ENCODE measurements at regions not wholly inside any gene's neighbourhood (a gene's known extent, or its start where the extent isn't known, plus 50 kb on each side); places are given as distances from the start of the nearest gene placed in this dataset.

- Mint-ChIP-seq H3K27ac (peak overlapping the region in 2 of 3 experiments; percentile 7 to 73), H3K4me1 (peaks cover 6% of the 10 kb centered on the region), H3K9me3 (no peaks in the 10 kb centered on the region), H3K36me3 (ENCODE audit: low read depth) (no peaks in the 10 kb centered on the region), H3K4me3 (no peak overlapping the region), H3K27me3 (ENCODE audit: low read depth) (peaks cover 6% of the 10 kb centered on the region)
- TF ChIP-seq CTCF (IDR thresholded peaks at IDR 0.05; ENCODE audit: unreplicated experiment in 3 of 3), result no peak
Measured at GRCh38 chr5:6905423-6905822, 192.2 kb downstream of the TENT4A start.

- Mint-ChIP-seq H3K36me3 (ENCODE audit: low read depth) (no peaks in the 10 kb centered on the region), H3K9me3 (no peaks in the 10 kb centered on the region), H3K27ac (peak overlapping the region in 2 of 3 experiments; percentile 26 to 43), H3K27me3 (ENCODE audit: low read depth) (peaks cover 6% of the 10 kb centered on the region), H3K4me3 (no peak overlapping the region), H3K4me1 (peaks cover 2% of the 10 kb centered on the region)
- TF ChIP-seq CTCF (IDR thresholded peaks at IDR 0.05; ENCODE audit: unreplicated experiment in 3 of 3), result no peak
Measured at GRCh38 chr5:6905883-6906282, 192.7 kb downstream of the TENT4A start.

GRCh38 chr5:6907320-6907918 lies 194.2 kb downstream of the TENT4A start:
- no peak for TF ChIP-seq CTCF (IDR thresholded peaks at IDR 0.05; ENCODE audit: unreplicated experiment in 3 of 3)
- no peaks in the 10 kb centered on the region for H3K36me3 Mint-ChIP-seq (ENCODE audit: low read depth)
- H3K27ac Mint-ChIP-seq, result no peak overlapping the region
- no peaks in the 10 kb centered on the region for H3K9me3 Mint-ChIP-seq
- peaks cover 6% of the 10 kb centered on the region for H3K27me3 Mint-ChIP-seq (ENCODE audit: low read depth)
- H3K4me3 Mint-ChIP-seq, result no peak overlapping the region
- H3K4me1 Mint-ChIP-seq, result no peaks in the 10 kb centered on the region

GRCh38 chr5:6909901-6910300 lies 196.7 kb downstream of the TENT4A start:
- H3K4me1 Mint-ChIP-seq, result no peaks in the 10 kb centered on the region
- no peaks in the 10 kb centered on the region for H3K9me3 Mint-ChIP-seq
- no peak overlapping the region for H3K4me3 Mint-ChIP-seq
- peaks cover 4% of the 10 kb centered on the region for H3K27me3 Mint-ChIP-seq (ENCODE audit: low read depth)
- TF ChIP-seq CTCF (IDR thresholded peaks at IDR 0.05; ENCODE audit: unreplicated experiment in 3 of 3), result no peak
- H3K36me3 Mint-ChIP-seq (ENCODE audit: low read depth), result no peaks in the 10 kb centered on the region
- no peak overlapping the region for H3K27ac Mint-ChIP-seq

- TF ChIP-seq CTCF (IDR thresholded peaks at IDR 0.05; ENCODE audit: unreplicated experiment in 3 of 3), result no peak
- Mint-ChIP-seq H3K27me3 (ENCODE audit: low read depth) (peaks cover 8% of the 10 kb centered on the region), H3K36me3 (ENCODE audit: low read depth) (no peaks in the 10 kb centered on the region), H3K4me1 (no peaks in the 10 kb centered on the region), H3K27ac (no peak overlapping the region), H3K9me3 (no peaks in the 10 kb centered on the region), H3K4me3 (no peak overlapping the region)
Measured at GRCh38 chr5:6910950-6911349, 197.7 kb downstream of the TENT4A start.

- Mint-ChIP-seq H3K9me3 (peaks cover 7% of the 10 kb centered on the region), H3K27ac (no peak overlapping the region), H3K4me3 (no peak overlapping the region), H3K36me3 (ENCODE audit: low read depth) (no peaks in the 10 kb centered on the region), H3K27me3 (ENCODE audit: low read depth) (peaks cover 9% of the 10 kb centered on the region), H3K4me1 (no peaks in the 10 kb centered on the region)
- TF ChIP-seq CTCF (IDR thresholded peaks at IDR 0.05; ENCODE audit: unreplicated experiment in 3 of 3), result no peak
Measured at GRCh38 chr5:6914347-6914746, 201.1 kb downstream of the TENT4A start.

All from nephron (organoid).